Glomerular visceral epithelial cell (primary cell): ENCODE measurements at regions not wholly inside any gene's neighbourhood (a gene's known extent, or its start where the extent isn't known, plus 50 kb on each side); places are given as distances from the start of the nearest gene placed in this dataset.
"Not testable (repeated sequence)": the region's sequence is repeated elsewhere in the genome, so short reads cannot be mapped to it uniquely, and the experiment has no call there.

Experiments used
- DNase-seq: peaks from one replicate; pipeline ENCODE4 v3.0.0-alpha.2; 2016; ENCODE audit errors: extremely low spot score

DNA sequence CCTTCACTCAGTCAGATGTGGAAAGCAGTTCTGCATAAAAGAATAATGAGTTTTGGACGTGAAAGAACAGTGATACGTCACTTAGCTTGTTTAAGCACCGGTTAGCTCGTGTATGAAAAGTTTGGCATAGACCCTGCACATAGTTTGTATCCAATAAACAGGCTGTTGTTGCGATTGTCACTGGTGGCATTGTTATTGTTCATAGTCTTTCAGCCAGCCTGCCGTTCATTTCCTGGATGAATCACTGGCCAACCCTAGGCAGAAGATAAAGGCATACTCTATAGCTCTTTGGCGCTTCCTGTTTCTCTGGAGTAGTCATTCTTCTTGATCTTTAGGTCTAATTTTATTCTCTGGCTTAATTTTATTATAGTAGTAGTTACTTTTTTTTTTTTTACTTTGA is 57.8 kb upstream of the ANKRD30A start:
- no peak for DNase-seq

DNA sequence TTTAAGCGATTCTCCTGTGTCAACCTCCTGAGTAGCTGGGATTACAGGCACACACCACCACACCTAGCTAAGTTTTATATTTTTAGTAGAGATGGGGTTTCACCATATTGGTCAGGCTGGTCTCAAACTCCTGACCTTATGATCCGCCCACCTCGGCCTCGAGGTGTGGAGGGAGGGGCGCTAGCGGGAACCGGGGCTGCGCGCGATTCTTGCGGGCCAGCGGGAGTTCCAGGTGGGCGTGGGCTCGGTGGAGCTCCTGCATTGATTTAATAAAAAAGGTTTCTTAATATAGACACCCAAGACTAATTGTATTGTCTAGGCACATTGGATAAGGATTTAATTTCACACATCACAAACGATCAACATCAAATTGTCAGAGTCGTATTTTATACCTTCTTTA is 63.1 kb upstream of the ANKRD30A start:
- not testable (repeated sequence) for DNase-seq

- no peak for DNase-seq
Measured at GRCh38 chr10:37057261-37057660, 68.1 kb upstream of the ANKRD30A start.

DNA sequence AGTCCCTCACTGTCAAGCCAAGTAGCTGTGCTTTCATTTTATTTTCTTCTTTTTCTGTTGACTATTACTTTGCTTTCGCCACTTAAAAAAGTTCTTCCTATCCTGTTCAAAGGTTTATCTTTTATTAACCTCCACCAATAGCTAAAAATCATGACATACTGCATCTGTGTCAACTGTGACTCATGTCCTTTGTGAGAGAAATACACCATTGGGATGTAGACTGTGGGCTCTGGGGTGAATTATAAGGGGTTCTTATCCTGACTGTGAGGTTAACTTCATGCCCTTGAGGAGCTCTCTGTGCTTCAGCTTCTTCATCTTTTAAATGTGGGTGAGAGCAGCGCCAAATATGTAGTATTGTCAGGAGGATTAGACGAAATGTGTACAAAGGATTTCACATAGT is 71.9 kb upstream of the ANKRD30A start:
- no peak for DNase-seq

DNA sequence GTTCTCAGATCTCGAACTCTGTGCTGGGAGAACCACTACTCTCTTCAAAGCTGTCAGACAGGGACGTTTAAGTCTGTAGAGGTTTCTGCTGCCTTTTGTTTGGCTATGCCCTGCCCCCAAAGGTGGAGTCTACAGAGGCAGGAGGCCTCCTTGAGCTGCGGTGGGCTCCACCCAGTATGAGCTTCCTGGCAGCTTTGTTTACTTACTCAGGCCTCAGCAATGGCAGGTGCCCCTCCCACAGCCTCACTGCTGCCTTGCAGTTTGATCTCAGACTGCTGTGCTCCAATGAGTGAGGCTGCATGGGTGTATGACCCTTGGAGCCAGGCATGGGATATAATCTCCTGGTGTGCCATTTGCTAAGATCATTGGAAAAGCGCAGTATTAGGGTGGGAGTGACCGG is 75.4 kb upstream of the ANKRD30A start:
- DNase-seq: not testable (repeated sequence)

GRCh38 chr10:37044319-37044718 is 81.1 kb upstream of the ANKRD30A start:
- DNase-seq: not testable (repeated sequence)

- no peak for DNase-seq
Measured at GRCh38 chr10:37035853-37036252, 89.5 kb upstream of the ANKRD30A start.

- DNase-seq: no peak
Measured at GRCh38 chr10:37015498-37015897, 109.9 kb upstream of the ANKRD30A start.

DNA sequence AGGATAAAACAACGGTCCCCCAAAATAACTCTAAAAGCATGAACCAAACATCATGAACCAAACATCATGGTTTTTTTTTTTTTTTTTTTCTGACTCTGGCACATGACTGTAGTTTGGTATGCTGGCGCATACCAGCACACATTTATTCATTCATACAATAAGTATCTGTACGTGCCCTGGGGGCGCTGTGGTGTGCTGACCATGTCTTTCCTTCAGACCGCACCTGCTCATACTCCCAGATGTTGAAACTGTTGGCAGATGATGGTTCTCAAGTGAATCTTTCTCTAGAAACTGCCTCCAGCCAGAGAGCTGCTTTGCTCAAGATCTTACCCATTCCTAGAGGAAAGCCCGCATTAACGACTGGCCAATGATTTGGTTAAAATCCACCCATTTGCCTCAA is 114.7 kb upstream of the ANKRD30A start:
- no peak for DNase-seq

GRCh38 chr10:37008276-37008675 is 117.1 kb upstream of the ANKRD30A start:
- not testable (repeated sequence) for DNase-seq

DNA sequence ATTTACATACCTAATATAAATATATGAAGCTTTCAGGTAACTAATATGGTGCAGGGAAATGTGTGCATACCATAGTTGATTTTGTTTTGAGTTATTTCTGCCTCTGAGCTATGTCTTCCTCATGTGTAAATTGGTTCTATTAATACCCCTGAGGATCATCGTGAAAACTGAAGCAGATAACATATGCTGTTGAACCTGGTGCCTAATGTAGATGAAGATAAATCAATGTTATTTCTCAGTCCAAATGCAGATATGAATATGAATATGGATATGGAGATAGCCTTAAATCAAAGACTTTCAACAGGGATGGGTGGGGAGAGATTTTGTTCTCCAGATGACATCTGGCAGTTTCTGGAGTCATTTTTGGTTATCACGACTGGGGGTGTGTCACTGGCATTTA is 122.3 kb upstream of the ANKRD30A start:
- no peak for DNase-seq

DNA sequence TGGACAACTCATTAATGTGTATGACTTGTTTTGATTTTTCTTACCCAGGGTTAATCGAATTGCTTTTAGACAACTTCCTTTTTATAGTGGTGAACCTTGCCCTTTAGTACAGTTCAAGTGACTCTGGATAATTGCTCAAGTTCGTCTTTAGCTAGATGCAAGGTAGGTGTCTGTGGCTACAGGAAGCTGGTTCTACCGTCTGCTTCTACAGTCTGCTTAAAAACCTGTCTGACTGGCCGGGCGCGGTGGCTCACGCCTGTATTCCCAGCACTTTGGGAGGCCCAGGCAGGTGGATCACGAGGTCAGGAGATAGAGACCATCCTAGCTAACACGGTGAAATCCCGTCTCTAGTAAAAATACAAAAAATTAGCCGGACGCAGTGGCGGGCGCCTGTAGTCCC is 129.6 kb upstream of the ANKRD30A start:
- DNase-seq: not testable (repeated sequence)

DNA sequence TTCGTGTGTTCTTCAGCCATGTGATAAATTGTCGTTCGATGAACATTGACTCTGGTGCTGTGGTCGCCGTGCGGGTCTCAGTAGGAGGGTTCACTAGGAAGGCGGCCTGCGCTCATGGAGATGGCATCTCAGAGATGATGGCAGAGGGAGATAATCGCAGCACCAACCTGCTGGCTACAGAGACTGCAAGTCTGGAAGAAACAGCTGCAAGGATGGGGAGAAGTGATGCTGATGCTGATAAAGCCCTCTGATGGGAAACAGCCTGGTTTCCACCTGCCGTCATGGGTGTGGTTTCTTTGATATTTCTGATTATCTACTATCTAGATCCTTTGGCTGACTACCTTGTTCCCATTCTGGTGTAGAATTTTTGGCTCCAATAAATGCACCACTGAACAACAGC is 130.5 kb upstream of the ANKRD30A start:
- DNase-seq: no peak

DNA sequence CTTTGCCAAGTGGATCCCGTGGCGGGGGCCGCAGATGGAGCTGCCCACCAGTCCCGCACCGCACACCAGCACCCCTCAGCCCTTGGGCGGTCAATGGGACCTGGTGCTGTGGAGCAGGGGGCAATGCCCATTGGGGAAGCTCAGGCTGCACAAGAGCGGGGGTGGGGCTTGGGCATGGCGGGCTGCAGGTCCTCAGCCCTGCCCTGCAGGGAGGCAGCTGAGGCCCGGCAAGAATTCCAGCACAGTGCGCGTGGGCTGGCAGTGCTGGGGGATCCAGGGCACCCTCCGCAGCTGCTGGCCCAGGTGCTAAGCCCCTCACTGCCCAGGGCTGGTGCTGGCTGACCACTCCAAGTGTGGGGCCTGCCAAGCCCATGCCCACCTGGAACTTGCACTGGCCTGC is 136.2 kb upstream of the ANKRD30A start:
- DNase-seq: no peak

DNA sequence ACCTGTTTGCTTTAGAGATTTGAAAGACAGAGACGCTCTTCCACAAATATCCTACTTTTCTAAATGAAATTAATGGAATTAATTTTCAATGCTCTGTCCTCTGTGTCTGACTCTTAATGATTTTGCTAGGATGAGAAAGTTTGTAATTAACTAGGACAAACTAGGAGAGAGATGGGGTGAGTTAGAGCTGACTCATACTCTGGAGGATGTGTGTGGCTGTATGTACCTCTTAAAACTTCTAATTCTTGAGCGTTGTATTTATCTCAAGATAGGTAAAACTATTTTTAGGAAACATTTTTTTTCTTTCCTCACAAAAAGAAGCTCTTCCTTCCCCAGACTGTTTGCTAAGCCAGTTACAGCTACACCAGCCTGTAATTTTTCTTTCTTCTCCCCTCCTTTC is 178.8 kb upstream of the ANKRD30A start:
- DNase-seq: no peak

- no peak for DNase-seq
Measured at GRCh38 chr10:36943544-36943943, 181.9 kb upstream of the ANKRD30A start.

DNA sequence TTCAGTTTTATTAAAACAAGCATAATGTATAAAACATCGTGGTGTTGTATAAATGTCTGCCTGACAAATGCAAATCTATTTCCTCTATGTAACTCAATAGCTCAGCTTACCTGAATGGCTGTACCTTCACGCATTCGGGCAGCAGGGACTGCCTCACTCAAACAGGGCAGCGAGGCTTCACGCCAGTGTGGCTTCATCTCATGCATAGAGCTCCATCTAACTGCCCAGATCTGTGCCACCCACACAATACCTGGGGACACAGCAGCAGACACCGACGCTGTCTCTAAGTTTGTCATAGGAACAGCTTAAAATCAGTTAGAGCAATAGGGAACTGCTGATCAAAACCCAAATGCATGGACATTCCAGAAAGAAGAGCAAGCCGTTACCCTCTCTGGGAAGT is 182.8 kb upstream of the ANKRD30A start:
- no peak for DNase-seq

DNA sequence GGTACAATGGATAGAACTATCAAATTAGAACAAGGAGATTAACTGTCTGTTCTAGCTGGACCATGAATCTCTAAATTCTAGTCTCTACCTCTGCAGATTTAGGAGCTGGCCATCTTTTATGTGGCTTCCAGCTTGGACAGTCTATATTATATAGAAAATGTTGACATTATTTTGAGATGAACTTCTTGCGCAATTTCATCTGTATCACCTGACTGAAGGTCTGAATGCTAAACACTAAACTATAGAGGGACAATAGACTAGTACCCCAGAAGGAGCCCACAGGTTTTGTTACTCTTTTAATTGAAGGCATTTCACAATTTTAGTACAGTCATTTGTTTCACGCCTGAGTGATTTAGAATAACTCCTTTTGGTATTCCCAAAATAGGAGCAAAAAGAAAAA is 222.4 kb upstream of the ANKRD30A start:
- no peak for DNase-seq

- DNase-seq: no peak
Measured at GRCh38 chr10:36899652-36900051, 225.7 kb upstream of the ANKRD30A start.

GRCh38 chr10:36888925-36889573 is 236.3 kb upstream of the ANKRD30A start:
- peak; percentile 7 for DNase-seq

DNA sequence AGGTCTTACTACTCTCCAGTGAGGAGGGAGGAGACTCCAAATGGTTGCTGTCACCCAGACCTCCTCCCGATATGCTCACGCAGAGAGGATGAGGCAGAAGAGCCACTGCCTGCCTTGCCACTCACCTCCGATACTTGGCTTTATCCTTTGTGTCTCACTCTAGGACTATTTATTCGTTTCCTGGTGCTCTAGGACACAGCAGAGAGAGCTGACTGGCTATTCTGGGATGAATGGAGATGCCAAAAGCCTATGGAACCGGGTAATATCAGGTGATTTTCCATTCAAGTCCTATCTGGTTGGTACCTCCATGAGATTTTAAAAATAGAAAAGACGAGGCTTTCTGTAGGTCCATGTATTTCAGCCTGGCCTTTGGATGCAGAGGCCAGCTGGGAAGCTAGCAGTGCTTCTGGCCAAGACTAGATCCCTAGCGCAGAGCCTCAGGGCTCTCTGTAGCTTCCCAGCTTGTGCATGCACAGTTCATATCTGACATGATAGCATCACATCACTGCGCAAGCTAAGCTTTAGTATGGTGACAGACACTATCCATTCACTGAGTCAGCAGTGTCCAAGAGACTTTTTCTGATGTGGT is 239.0 kb upstream of the ANKRD30A start:
- DNase-seq: no peak

- DNase-seq: no peak
Measured at GRCh38 chr10:36885746-36886145, 239.7 kb upstream of the ANKRD30A start.

DNA sequence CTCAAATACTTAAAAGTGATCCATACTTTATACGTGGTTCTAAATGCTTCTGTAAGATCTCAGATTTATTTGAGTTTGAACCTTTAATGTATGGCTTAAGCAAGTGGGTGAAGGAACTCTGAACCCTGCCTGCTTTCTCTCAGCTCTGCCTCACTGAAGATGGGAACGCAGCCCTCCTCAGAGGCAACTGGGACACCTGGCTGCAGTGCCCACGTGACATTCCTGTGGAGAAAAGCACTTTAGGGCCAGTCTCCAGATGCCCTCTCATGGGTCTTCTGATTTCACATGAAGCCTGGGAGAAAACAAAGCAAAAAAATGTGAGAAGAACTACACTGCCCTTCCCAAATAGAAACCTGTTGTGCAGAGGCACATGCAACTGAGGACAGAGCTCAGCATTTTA is 242.6 kb upstream of the ANKRD30A start:
- DNase-seq: no peak

DNA sequence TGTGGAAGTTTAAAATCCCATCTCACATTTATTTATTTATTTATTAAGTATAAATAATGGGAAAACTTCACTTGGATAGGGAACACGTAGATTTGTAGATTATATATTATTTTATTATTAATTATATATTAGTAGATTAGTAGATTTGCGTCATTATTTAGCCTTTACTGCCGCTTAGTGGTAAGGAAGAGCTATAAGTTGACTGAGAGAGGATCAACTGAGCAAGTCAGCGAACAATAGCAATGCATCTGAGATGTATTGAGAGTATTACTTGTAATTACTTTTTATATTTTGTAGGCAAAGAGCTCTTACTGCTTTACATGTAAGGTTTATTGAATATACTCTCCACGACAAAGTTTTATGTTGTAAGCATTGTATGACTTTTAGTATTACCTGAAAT is 244.5 kb upstream of the ANKRD30A start:
- no peak for DNase-seq
